KMS-11 (cell line): ENCODE measurements at regions not wholly inside any gene's neighbourhood (a gene's known extent, or its start where the extent isn't known, plus 50 kb on each side); places are given as distances from the start of the nearest gene placed in this dataset.

Experiments used
- H2AFZ ChIP-seq: fragments of 200-600 bp; sonication (generic); 2 replicates; pipeline ENCODE4 v1.6.1; 2016; ENCODE audit warnings: antibody characterized with exemption, mixed run types, low read depth
- H3K27ac ChIP-seq: fragments of 200-600 bp; sonication (generic); 2 replicates; pipeline ENCODE4 v1.6.1; 2016; ENCODE audit warnings: mild to moderate bottlenecking, mixed run types
- H3K27me3 ChIP-seq: fragments of 200-600 bp; sonication (generic); 2 replicates; pipeline ENCODE4 v1.6.1; 2017; ENCODE audit warnings: mild to moderate bottlenecking, low read depth, mixed run types, moderate library complexity; ENCODE audit not compliant: insufficient read depth
- H3K36me3 ChIP-seq: fragments of 200-600 bp; sonication (generic); 2 replicates; pipeline ENCODE4 v1.6.1; 2017; ENCODE audit warnings: mild to moderate bottlenecking, mixed run types; ENCODE audit not compliant: insufficient read depth
- H3K4me1 ChIP-seq: fragments of 200-600 bp; sonication (generic); 2 replicates; pipeline ENCODE4 v1.6.1; 2016; ENCODE audit warnings: mild to moderate bottlenecking, low read depth, mixed run types; ENCODE audit not compliant: poor library complexity, severe bottlenecking
- H3K4me2 ChIP-seq: fragments of 200-600 bp; sonication (generic); 2 replicates; pipeline ENCODE4 v1.7.0; 2016; ENCODE audit warnings: mild to moderate bottlenecking, mixed run types
- H3K4me3 ChIP-seq: fragments of 200-600 bp; sonication (generic); IDR thresholded peaks from 2 replicates; pipeline ENCODE4 v1.6.1; 2017; ENCODE audit warnings: low read depth, low read length, mixed read lengths; ENCODE audit not compliant: insufficient read depth
- H3K79me2 ChIP-seq: fragments of 200-600 bp; sonication (generic); 2 replicates; pipeline ENCODE4 v1.6.1; 2016; ENCODE audit warnings: low read depth, mixed run types; ENCODE audit not compliant: insufficient read depth
- H3K9ac ChIP-seq: fragments of 200-600 bp; sonication (generic); 2 replicates; pipeline ENCODE4 v1.6.1; 2016; ENCODE audit warnings: mild to moderate bottlenecking, mixed run types
- H4K20me1 ChIP-seq: fragments of 200-600 bp; sonication (generic); 2 replicates; pipeline ENCODE4 v1.6.1; 2016; ENCODE audit warnings: mild to moderate bottlenecking, mixed run types; ENCODE audit not compliant: insufficient read depth
- TF ChIP-seq, protein P1 (sequence below): fragments of 200-600 bp; sonication (generic); conservative IDR thresholded peaks from 2 replicates; pipeline ENCODE4 v1.6.1; 2017; ENCODE audit warnings: low read depth, mild to moderate bottlenecking, antibody characterized with exemption, low read length, moderate library complexity, mixed read lengths

- Histone ChIP-seq H3K4me3 (no peak overlapping the region), H3K4me1 (peaks cover 24% of the 10 kb centered on the region), H3K79me2 (no peaks in the 10 kb centered on the region), H3K27me3 (peaks cover 61% of the 10 kb centered on the region; the same call in 1 of the 2 replicates), H2AFZ (no peak overlapping the region), H3K36me3 (no peaks in the 10 kb centered on the region), H3K4me2 (no peak overlapping the region), H3K27ac (no peak overlapping the region), H3K9ac (no peak overlapping the region), H4K20me1 (no peaks in the 10 kb centered on the region)
- TF ChIP-seq, protein P1, sequence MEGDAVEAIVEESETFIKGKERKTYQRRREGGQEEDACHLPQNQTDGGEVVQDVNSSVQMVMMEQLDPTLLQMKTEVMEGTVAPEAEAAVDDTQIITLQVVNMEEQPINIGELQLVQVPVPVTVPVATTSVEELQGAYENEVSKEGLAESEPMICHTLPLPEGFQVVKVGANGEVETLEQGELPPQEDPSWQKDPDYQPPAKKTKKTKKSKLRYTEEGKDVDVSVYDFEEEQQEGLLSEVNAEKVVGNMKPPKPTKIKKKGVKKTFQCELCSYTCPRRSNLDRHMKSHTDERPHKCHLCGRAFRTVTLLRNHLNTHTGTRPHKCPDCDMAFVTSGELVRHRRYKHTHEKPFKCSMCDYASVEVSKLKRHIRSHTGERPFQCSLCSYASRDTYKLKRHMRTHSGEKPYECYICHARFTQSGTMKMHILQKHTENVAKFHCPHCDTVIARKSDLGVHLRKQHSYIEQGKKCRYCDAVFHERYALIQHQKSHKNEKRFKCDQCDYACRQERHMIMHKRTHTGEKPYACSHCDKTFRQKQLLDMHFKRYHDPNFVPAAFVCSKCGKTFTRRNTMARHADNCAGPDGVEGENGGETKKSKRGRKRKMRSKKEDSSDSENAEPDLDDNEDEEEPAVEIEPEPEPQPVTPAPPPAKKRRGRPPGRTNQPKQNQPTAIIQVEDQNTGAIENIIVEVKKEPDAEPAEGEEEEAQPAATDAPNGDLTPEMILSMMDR: no peak
Observed at GRCh38 chr20:50335105-50335504, 144.5 kb downstream of the CEBPB start.

DNA sequence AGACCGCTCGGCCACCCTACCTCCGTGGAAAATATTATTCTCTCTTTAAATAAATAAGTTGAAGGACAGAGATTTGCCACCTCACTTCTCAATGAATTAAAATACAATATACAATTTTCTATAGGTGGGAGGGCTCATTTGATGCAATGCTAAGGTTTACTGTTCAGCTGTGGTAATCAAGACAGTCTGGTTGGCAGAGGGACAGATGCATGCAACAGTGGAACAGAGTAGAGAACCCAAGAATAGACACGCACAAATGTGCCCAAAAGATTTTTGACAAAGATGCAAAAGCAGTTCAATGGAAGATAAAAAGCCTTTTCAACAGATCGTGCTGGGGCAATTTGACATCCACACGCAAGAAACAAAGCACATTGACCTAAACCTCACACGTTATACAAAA is 145.2 kb downstream of the CEBPB start:
- Histone ChIP-seq H3K4me1 (peaks cover 26% of the 10 kb centered on the region), H3K27me3 (peaks cover 64% of the 10 kb centered on the region), H4K20me1 (no peaks in the 10 kb centered on the region), H3K4me2 (no peak overlapping the region), H3K27ac (no peak overlapping the region), H3K9ac (no peak overlapping the region), H3K36me3 (no peaks in the 10 kb centered on the region), H2AFZ (no peak overlapping the region), H3K79me2 (no peaks in the 10 kb centered on the region), H3K4me3 (no peak overlapping the region)
- TF ChIP-seq, protein P1: no peak

GRCh38 chr20:50336661-50337060 is 146.0 kb downstream of the CEBPB start:
- Histone ChIP-seq H3K4me2 (no peak overlapping the region), H3K27me3 (peaks cover 64% of the 10 kb centered on the region), H3K4me1 (peaks cover 26% of the 10 kb centered on the region), H4K20me1 (no peaks in the 10 kb centered on the region), H3K4me3 (no peak overlapping the region), H3K9ac (no peak overlapping the region), H3K79me2 (no peaks in the 10 kb centered on the region), H2AFZ (no peak overlapping the region), H3K36me3 (no peaks in the 10 kb centered on the region), H3K27ac (no peak overlapping the region)
- TF ChIP-seq, protein P1: no peak

DNA sequence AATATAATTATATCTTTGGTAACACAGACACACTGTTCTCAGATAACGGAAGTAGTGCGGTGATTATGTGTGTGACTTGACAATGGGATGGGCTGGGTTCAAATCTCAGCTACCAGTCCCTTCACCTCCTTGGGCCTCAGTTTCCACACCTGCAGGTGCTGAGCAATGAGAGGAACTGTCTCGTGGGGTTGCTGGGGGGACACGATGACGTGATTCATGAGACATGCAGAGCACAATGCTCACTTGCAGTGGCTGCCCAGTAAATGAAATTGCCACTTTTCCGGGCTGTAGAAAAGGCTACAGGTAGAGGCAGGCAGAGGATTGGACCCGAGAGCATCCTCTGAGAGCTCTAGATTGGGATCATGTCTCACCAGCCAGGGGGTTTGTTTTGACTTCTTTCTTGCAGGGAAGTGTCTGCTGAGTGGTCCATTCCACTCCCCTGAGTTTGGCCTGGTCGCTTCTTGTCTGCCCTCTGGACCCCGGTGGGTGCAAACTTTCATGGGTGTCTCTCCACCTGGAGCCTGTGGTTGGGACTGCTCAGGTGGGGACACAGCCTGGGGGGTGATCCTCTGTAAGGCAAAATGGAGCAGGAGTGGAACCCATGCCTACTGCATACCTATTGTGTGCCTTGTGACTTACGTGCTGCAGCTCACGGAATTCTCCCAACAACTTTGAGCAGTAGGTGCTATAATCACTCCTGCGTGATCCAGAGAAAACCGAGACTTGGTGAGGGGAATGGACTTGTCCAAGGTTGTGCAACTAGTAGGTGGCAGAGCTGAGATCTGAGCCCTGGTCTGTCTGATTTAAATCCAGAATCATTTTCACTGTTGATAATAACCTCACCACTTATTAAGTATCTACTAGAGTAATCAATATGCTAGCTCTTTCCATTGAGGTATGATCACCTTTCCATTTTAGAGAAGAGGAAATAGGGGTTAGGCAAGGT is 147.2 kb downstream of the CEBPB start:
- Histone ChIP-seq H2AFZ (no peak overlapping the region), H3K79me2 (no peaks in the 10 kb centered on the region), H3K4me2 (peak overlapping the region; percentile 79), H3K9ac (no peak overlapping the region), H3K27me3 (peaks cover 63% of the 10 kb centered on the region), H4K20me1 (no peaks in the 10 kb centered on the region), H3K36me3 (no peaks in the 10 kb centered on the region), H3K4me3 (no peak overlapping the region), H3K4me1 (peaks cover 26% of the 10 kb centered on the region), H3K27ac (no peak overlapping the region; the same call in 1 of the 2 replicates)
- TF ChIP-seq, protein P1: no peak
